ENCODE measurements at regions not wholly inside any gene's neighbourhood (a gene's known extent, or its start where the extent isn't known, plus 50 kb on each side); places are given as distances from the start of the nearest gene placed in this dataset.
A peak's percentile ranks its signal among the peaks of the same experiment; 100 is the strongest.

DNA sequence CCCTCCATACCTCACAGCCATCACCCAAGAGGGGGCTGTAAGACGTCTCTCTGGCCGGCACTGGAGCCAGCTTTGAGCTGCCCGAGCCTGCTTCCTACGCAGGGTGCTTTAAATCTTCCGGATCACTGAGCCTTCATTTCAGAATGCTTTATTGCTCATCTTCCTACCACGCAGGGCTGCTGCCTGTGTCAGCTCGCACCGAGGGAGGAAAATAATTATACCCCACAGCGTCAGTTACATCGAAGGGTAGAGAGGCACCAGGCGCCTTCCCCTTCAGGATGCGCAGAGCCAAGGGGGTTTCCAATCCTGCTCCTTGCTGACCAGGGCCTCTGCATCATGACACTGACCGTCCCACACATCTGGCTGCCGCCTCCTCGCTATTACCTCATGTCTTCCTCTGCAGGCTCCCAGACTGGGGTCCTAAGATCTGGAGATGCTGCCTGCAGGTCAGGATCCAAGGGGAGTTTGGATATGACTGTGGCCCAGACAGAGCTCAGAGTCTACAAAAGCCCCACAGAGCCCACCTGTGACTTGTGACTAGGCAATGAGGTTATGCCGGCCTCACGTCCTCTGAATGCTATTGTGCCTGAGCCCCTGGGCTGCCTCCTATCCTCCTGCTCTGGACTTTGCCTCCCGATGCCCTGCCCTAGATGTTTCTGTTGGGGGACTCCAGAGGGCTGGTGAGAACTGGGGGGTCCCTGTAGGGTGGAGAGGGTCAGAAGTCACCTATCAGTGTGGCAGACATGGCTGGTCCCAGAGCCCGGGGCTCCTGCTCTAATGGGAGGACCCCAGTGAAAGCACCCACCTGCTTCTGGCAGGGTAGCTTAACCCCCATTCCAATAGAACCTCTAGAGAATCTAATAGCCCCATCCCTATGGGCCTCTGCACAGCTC lies 220.3 kb upstream of the RTL1 start:
- no peak for DNase-seq

DNA sequence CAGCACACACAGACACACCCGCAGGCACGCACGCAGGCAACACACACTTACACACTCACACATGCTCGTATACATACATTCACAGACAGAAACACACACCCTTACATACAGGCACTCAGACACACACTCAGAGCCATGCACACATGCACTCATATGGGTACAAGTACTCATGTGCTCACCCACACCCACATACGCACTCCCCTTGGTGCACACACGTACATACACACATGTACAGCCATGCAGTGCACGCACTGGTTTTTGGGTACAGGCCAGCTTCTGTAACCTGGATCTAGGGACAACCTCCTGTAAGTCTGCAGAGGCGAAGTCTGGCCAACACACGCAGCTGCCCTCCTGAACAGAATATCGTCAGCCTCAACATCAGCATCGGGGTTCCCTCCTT lies 221.3 kb upstream of the RTL1 start:
- DNase-seq: no peak

DNA sequence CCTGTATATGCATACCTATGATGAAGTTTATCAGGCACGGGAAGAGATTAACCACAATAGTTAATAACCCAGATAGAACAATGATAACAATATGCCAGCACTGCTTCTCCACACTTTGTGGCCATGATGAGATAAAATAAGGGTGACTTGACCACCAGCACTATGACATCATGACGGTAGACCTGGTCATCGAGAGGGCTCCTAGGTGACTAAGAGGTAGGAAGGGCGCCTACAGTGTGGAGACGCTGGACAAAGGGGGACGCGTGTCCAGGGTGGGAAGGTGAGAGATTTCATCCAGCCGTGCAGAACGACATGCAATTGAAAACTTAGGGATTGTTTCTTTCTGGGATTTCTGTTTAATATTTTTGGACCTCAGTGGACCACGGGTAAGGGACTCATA lies 221.8 kb upstream of the RTL1 start:
- no peak for DNase-seq

DNA sequence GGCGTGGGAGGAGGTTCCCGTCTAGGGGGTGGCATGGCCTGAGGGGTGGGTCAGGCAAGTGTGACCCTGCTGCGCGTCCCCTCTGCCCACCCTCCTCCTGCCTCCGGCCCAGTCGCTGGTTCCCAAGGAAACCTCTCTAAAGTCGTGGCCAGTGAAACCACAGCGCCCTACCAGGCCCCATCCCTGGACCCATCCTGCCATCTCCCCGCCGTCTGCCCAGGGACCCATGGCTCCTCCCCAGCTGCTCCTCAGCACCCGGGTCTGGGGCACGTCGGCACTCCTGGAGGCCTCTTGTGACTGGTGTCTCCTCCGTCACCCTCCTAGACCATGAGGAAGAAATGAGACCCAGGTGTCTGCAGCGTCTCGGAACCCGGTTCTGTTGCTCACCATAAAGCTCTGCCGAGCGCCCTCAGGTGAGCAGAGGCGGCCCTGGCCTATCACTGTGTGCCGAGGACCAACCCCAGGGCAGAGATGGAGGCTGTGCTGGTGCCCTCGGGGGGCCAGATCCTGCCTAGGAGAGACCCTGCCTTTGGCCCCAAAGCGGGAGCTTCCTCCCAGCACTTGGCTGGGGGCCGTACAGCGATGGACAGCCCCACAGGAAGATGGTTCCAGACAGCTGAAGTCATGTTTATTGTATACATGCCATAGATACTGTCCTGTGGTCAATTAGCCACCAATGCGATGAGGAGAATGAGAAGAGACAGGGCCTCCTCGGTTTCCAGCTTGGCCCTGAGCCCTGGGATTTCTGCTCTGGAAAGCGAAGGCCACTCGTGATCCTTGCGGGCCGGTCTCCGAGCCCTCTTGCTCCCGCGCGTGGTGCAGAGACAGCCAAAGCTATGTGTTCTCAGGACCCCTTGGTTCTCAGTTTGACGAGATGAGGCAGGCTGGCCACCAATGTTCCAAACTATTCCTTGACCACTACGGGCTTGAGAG lies 222.5 kb upstream of the RTL1 start:
- DNase-seq: peak; percentile 4

DNA sequence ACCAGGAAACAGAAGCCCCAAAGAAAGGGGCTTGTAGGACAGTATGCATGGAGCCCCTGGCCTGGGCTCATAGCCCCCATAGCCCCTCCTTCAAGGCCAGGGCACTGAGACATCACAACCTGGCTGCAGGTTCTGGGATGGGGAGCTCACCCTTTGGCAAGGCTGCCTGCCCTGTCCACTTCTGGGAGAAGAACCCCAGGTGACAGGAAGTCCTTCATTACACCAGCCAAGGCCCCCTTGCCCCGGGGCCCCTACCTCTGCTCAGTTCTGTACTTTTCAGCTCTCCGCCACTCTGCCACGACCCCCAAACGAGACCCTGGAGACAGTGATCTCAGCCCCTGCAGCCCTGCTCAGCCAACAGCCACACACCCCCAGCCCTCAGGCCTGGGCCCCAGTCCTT lies 223.2 kb upstream of the RTL1 start:
- DNase-seq: peak; percentile 3

DNA sequence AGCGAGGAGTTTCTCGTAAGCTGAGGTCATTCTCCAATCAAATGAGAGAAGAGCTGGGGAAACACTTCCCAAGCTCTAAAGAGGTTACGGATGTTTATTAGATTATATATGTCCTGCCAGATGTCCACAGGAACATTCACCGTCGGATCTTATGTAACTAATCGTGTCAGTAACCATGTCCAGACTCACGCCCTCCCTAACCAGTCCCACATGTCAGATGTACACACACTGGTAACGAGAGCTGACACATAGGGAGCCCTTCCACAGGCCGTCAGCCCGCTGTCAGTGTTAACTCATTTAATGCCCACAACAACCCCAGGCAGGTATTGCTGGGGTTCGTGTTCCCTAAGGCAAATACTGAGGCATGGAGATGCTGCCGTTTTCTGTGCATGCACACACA lies 223.7 kb upstream of the RTL1 start:
- DNase-seq: no peak

DNA sequence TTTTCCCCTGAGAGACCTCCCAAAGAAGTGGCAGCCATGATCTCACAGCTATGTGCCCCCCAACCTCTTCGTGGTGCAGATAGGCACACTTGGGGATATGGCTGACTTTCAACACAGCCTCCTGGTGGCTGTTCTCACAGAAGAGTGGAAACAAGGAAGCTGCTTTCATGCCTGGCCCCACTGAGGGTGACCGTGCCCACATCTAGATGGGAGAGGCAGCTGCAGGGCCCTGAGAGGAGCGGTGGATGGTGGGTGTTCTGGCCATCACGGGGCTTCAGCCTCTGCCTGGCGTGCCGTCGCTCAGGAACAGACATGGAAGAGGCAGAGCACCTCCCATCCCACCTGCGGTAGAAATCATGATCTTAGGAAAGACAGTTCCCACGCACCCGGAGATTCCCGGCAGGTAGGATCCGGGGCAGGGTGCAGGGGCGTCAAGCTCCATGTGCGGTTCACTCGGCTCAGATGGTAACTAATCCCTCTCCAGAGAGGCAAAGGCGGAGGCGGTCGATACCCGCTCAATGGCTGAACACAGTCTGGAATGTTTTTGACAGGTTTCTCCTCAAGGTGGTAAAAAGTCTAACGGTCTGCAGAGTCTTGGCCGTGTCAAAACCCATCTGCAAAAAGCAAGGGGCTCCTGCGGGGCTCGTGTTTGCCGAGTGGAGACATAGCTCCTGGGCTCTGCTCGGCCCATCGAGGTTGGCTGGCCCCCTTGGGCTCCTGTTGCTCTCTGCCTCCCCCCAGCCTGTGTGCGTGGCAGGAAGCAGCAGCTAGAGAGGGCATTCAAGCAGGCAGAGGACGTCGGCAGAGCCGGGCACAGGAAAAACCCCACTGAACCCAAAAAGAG lies 225.2 kb upstream of the RTL1 start:
- peak; percentile 3 for DNase-seq

DNA sequence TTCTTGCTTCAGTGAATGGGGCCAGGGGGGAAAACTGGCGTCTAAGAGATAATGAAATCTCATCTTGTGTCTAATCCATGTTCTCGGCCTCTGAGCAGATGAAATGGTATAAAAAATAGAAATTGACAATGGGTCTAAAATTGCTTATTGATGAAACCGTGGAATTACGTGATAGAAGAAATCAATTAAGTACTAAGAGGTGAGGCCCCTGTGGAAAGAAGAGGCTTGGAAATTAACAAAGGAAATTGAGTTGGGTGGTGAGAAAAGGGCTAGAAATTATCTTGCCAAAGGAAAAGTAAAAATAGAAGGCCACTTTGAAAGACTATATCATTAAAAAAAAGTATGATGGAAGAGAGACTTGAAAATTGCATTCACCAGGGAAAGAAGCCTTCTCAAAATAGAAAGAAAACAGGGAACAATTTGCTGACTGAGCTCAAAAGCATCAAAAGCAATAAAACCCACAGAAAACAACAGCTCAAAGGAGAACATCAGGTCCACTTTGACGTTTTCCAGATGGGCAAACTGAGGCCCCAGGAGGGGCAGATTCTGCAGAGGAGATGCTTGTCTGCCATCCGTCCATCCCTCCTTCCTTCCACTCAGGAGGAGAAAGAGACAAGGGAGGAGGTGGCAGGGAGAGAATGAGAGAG lies 226.1 kb upstream of the RTL1 start:
- DNase-seq: no peak

DNA sequence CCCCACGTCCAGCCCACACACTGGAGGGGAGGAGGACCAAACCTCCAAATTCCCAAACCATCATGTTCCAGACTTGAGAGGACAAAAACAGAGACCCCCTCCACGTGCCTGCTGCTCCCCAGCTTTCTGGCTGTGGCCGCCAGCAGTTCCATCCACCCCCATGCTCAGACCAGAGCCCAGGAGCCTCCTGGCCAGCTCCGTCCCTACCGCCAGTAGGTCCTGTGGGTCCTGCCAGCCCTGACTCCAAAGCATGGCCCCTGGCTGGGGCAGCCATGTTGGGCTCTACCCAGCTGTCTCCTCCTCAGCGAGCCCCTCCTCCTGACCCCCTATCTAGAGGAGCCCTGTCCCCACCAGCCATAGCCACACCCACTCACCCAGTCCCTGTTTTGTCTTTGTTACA lies 227.3 kb upstream of the RTL1 start:
- DNase-seq: no peak

DNA sequence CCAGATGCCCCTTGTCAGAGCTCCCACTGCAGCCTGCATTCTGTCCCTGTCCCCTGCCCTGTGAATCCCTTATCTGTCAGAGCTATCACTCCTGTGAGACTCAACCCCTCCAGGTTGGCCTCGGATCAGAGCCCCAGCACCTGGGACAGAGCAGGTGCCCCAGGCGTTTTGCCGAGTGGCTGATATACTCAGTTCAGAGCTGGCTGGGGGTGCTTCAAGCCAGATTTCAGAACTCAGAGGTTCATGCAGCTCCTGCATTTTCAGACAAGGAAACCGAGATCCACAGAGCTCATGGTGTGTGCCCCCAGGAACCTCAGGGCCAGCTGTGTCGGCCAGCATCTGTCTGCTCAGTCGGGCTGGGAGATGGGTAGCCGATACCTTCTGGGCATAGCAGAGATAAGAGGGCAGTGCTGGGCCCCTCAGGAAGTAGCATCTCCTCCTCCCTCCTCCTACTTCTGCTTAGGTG lies 228.0 kb upstream of the RTL1 start:
- DNase-seq: no peak

DNA sequence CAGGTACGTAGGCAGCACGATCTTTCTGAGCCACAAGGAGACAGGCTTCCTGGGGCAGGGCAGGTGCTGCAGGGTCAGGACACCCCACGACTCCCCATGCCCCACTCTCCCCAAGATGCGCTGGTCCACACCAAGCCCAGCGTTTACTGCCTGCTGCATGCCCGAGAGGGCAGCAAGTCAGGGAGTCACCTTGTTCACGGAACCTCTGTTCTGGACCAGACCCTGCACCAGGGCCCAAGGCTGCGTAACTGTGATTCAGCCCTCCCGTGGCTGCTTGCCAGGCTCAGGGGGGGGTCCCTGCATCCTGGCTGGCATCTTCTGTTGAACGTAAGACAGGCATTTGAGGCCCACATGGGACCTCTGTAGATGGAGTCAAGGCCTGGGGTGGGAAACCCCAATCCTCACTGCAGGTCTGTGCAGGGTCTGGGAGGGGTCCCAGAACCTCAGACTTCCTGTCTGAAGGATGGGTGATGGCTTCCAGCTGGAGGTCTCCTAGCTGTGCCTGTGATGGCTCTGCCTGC lies 228.6 kb upstream of the RTL1 start:
- no peak for DNase-seq

DNA sequence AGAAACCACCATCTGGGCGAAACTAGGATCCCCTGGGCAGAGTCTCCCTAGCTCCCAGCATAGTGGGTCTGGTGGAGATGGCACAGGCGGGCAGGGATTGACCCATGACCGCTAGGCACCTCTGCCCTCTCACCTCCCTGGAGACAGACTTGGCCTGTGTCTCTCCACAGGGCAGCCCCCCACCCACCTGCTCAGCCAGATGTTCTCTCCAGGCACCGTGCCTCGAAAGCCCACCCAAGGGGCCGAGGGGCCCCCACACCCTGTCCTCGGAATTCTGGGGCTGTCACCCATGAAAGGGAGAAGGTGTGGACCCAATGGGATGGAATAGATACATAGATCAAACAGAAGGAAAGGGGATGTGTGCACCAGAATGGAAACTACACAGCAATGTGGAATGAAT lies 229.1 kb upstream of the RTL1 start:
- no peak for DNase-seq

DNA sequence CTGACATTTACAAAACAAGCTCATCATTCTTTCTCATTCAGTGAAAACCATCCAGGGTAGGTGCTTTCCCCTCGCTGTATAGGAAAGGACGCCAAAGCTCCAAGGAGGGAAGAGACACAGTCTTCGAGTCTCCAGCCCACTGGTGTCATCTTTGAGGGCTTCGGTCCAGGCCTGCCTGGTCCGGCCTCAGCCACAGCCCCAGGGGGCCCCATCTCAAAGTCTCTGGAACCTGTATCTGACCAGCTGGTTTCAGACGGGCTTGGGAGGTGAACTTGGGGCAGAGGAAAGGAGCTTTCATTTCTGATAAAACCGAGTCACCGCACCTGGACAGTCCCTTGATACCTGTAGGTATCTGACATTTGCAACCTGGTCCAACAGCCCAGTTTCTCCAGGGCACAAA lies 229.5 kb upstream of the RTL1 start:
- DNase-seq: peak; percentile 5

DNA sequence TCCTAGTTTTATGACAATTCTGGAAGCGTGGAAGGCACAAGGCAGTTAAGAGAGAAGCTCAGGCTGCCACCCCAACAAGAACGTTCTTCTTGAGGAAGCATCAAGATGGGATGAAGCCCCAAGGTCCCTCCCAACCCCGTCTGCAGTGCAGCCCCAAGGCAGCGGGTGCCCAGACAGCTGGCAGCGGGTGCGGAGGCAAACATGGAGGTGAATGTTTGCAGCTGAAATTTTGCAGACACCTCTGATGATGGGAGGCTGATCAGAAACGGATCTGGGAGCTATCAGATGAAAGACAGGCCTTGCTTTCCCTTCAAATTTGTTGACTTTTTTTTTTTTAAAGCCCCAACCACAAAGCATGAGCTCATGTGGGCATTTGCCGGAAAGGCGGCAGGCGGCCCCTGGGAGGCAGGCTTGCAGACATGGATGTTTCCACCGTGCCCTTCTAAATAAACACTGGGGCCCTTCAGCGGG lies 230.7 kb upstream of the RTL1 start:
- no peak for DNase-seq

DNA sequence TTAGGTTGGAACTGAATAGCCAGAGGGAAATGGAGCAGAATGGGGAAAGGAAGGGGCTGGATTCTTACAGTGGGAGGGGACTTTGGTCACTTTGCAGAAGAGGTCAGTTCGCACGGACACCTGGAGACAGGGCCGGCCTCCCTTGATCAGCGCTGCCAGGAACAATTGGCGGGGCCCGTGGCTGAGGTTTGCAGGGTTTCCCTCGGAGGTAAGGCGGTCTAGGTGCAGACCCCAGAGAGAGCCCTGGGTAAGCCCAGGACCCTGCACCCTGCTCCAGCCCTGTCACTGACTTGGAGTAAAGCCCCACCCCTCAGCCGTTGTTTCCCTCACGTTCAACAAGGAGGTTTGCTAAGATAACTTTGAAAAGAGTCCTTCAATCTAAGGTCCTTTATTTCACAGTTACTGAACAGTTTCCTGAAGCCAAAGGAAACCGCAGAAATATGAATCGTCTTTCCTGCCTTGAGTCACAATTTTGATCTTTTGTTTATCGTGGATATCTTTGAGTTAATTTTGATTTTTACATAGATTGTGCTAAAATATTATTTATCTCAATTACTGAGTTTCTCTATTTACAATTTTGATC lies 231.4 kb upstream of the RTL1 start:
- peak; percentile 8 for DNase-seq

DNA sequence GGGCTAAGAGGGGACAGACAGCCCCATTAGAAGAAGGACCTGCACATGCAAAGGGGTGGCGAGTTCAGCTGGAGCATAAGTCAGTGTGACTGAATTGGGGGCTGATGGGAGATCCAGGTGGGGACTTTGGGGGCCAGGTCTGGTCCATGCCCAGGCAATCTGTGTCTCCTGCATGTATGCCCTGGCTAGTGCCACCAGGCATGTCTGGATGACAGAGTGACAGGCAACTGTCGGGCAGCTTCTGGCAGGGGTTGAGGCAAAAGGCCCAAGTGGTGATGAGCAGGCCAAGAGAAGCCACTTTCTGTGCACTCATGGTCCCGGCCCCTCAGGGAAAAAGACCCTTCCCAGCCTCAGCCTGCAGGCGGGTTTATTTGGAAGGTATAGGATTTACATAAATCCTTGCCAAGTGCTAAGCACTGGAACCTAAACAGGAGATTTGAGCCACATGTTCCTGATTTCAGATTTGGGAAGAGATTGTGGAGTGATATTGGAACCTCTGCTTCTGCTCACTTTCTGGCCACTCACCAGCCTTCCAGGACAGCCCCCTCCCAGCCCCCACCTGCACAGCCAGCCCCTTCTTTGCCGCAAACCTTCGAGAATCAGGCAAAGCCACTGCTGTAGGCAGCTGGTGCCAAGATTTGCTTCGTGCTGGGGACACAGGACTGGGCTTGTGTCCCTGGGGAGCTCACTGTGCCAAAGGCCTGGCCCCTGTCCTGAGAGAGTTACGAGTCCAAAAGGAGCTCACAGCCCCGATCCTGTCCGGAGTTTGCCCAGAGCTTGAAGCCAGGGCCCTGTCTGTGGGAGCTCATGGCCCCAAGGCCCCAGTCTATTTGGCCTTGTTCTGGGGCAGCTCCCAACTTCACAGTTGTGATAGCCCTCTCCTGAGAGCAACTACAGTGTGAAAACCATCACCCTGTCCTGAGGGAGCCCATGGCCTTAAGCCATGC lies 232.5 kb upstream of the RTL1 start:
- DNase-seq: peak; percentile 5

DNA sequence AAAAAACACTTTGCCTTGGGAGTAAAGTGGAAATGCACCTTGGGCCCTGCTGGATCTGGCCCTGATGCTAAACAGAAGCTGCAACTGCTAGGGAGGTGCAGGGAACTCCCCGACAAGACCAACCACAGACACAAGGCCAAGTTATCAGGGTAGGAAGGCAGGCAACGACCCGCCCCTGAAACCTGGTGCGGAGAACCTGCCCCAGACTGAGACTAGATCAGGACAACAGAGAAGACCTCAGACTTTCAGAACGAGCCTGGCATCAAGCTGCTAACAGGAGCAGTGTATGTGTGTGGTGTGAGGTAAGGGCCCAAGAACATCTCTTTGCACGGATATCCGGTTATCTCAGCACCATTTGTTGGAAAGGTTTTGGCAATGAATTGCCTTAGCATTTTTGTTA lies 233.7 kb upstream of the RTL1 start:
- no peak for DNase-seq

DNA sequence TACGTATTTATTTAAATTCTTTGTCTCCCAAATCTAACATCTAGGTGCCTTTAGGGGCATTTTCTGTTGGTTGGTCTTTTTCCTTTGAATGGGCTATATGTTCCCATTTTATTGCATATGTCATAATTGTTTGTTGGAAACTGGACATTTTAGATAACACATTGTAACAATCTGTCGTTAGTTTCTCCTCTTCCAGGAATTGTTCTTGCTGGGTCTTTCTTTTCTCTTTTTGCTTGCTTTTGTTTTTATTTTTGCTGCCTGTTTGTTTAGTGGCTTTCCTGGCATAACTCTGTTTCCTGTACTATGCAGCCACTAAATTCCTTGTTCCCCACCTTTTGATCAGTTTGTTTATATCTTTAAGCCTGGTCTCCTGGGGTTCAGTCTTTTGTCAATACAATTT lies 244.3 kb upstream of the RTL1 start:
- DNase-seq: no peak

DNA sequence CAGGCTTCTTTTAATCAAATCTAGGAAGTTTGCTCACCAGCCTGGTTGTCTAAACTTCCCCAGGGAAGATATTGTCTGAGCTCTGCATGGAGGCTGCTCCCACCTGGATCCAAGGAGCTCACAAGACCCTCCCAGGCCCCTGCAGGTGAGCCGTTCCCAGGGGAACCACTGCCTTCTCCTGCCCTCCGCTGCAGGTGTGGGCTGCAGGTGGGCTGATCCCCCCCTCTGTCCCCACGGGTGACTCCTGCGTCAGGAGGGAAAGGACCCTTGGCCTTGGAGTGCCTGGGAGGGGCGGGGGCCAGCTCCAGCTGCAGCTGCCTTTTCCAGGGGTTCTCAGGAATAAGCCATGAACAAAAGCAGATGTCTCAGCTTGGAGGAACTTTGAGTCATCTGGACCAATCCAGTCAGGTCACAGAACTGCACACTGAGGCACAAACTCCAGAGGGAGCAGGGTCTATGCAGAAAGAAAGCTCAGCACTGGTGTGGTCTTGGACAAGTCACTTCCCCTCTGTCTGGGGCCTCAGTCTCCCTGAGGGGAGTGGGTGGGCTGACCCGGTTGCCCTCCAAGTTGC lies 246.6 kb upstream of the RTL1 start:
- no peak for DNase-seq

Data from activated naive CD4-positive, alpha-beta T cell treated with anti-CD3 and anti-CD28 coated beads, Interleukin-2, amount 50 U/mL, for 16 hours (primary cell).